ENCODE measurements at regions not wholly inside any gene's neighbourhood (a gene's known extent, or its start where the extent isn't known, plus 50 kb on each side); places are given as distances from the start of the nearest gene placed in this dataset.

- peak; percentile 52 for DNase-seq (ENCODE audit: low read depth)
- no peak for TF ChIP-seq CTCF (IDR thresholded peaks at IDR 0.05; ENCODE audit: low read length, missing control alignments)
- no peak overlapping the region for H3K4me3 ChIP-seq (replicated peaks; ENCODE audit: low read depth, low read length)
Observed at GRCh38 chr5:74408150-74409043, 232.1 kb downstream of the ENC1 start.

- no peak for TF ChIP-seq CTCF (IDR thresholded peaks at IDR 0.05; ENCODE audit: low read length, missing control alignments)
- no peak overlapping the region for H3K4me3 ChIP-seq (replicated peaks; ENCODE audit: low read depth, low read length)
- DNase-seq (ENCODE audit: low read depth), result no peak
Observed at GRCh38 chr5:74407701-74408100, 232.8 kb downstream of the ENC1 start.

- H3K4me3 ChIP-seq (replicated peaks; ENCODE audit: low read depth, low read length), result no peak overlapping the region
- TF ChIP-seq CTCF (IDR thresholded peaks at IDR 0.05; ENCODE audit: low read length, missing control alignments), result no peak
- DNase-seq (ENCODE audit: low read depth), result no peak
Observed at GRCh38 chr5:74406844-74407243, 233.7 kb downstream of the ENC1 start.

- no peak for TF ChIP-seq CTCF (IDR thresholded peaks at IDR 0.05; ENCODE audit: low read length, missing control alignments)
- H3K4me3 ChIP-seq (replicated peaks; ENCODE audit: low read depth, low read length), result no peak overlapping the region
- DNase-seq (ENCODE audit: low read depth), result no peak
Observed at GRCh38 chr5:74405593-74405992, 234.9 kb downstream of the ENC1 start.

- TF ChIP-seq CTCF (IDR thresholded peaks at IDR 0.05; ENCODE audit: low read length, missing control alignments), result no peak
- H3K4me3 ChIP-seq (replicated peaks; ENCODE audit: low read depth, low read length), result no peak overlapping the region
- no peak for DNase-seq (ENCODE audit: low read depth)
Observed at GRCh38 chr5:74404574-74405508, 235.7 kb downstream of the ENC1 start.

- TF ChIP-seq CTCF (IDR thresholded peaks at IDR 0.05; ENCODE audit: low read length, missing control alignments), result no peak
- no peak for DNase-seq (ENCODE audit: low read depth)
- no peak overlapping the region for H3K4me3 ChIP-seq (replicated peaks; ENCODE audit: low read depth, low read length)
Observed at GRCh38 chr5:74403771-74404170, 236.8 kb downstream of the ENC1 start.
